H1 (cell line): ENCODE measurements at regions not wholly inside any gene's neighbourhood (a gene's known extent, or its start where the extent isn't known, plus 50 kb on each side); places are given as distances from the start of the nearest gene placed in this dataset.

Source experiments
- ATF2 ChIP-seq: IDR thresholded peaks from 2 replicates; pipeline ENCODE4 v1.6.1; 2012; ENCODE audit warnings: low read length, inconsistent platforms
- ZNF274 ChIP-seq: IDR thresholded peaks from 2 replicates; pipeline ENCODE4 v1.7.0; 2012; ENCODE audit warnings: low read length, borderline replicate concordance; ENCODE audit errors: extremely low read depth

- TF ChIP-seq ATF2, result no peak
- TF ChIP-seq ZNF274, result no peak
- TF ChIP-seq, all 59 proteins: peak for 0
Observed at GRCh38 chr2:237200462-237200861, 114.8 kb downstream of the COPS8 start (continued).
